Midbrain (tissue), 1 donor: ENCODE measurements at regions not wholly inside any gene's neighbourhood (a gene's known extent, or its start where the extent isn't known, plus 50 kb on each side); places are given as distances from the start of the nearest gene placed in this dataset.

Experiments
- DNase-seq: peaks from one replicate; lab custom pipeline; 2025; lab: John Stamatoyannopoulos, UW

DNA sequence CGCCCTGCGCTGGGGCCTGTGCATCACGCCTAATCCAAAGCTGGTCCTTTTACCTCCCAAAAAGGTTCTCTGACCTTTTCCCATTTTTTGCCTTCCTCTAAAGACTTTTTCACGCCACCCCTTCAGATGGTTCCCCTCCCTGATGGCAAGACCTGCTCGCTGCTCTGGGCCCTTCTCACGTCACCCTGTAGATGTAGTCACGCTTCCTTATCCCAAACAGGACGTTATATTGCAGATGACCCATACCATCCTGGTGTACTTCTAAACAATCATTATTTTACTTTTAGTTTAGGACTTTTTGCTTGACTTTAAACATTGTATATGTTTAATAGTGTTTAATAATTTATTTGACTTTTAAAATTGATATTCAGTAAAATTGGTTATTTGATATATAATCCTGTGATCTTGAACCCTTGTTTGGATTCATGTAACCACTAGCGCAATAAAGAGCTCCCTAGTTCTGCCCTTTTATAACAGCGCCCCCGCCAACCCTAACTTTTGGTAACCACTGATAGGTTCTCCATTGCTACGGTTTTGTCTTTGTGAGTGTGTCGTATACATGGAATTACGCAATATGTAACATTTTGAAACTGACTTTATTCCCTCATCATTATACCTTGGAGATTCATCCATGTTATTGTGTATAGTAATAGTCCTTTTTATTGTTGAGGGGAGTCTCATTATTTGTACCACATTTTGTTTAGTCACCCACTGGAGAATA, 159.0 kb upstream of the CHRNA7 start:
- no peak for DNase-seq

- DNase-seq, result no peak
Measured at GRCh38 chr15:31871887-31872281, 158.4 kb upstream of the CHRNA7 start.

GRCh38 chr15:31887246-31887645, 143.1 kb upstream of the CHRNA7 start:
- DNase-seq, result peak; percentile 0

- no peak for DNase-seq
Measured at GRCh38 chr15:31892513-31892912, 137.8 kb upstream of the CHRNA7 start.

DNA sequence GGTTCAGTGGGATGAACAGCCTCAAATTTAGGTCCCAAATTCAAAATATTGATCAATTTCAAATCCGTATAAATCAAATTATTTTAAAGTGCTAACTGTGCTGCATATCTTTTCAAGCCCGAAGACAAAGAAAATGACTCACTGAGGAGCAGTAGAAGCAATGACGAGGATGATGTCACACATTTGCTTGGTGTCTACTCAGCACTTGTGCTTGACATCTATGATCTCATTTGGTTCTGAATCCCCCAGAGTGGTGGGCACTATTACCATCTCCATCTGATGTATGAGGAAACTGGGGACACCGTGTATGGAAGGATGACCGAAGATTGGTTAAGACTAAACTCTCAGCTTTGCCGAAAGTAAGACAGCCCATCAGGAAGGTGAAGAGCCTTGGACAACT, 136.5 kb upstream of the CHRNA7 start:
- DNase-seq, result no peak

- DNase-seq, result no peak
Measured at GRCh38 chr15:31897746-31898145, 132.6 kb upstream of the CHRNA7 start.

DNA sequence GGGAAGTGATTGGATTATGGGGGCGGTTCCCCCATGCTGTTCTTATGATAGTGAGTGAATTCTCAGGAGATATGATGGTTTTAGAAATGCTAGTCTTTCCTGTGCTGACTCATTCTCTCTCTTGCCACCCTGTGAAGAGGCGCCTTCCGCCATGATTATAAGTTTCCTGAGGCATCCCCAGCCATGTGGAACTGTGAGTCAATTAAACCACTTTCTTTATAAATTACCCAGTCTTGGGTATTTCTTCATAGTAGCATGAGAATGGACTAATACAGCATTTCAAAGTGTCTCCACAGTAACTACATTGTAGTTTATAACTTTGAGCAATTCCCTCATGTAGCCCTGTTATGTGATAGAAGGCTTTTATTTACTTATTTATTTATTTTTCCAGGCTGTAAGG, 128.8 kb upstream of the CHRNA7 start:
- no peak for DNase-seq

DNA sequence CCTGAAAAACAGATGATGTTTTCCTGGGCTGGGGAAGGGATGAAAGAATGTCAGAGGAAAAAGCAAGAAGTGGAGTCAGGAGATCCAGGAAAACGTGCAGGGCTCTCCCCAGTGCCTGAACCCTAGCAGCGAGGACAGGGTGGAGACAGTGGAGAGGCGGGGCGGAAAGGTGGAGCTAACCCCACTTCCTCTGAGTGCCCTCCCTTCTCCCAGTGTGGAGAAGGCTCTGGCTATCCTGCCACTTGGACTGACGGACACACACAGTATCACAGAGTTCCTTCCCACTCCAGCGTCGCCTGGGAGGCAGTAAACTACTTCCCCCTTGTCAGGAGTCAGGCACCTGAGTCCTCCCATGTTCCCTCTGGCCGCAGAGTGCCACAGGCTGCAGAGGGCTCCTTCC, 125.3 kb upstream of the CHRNA7 start:
- no peak for DNase-seq

DNA sequence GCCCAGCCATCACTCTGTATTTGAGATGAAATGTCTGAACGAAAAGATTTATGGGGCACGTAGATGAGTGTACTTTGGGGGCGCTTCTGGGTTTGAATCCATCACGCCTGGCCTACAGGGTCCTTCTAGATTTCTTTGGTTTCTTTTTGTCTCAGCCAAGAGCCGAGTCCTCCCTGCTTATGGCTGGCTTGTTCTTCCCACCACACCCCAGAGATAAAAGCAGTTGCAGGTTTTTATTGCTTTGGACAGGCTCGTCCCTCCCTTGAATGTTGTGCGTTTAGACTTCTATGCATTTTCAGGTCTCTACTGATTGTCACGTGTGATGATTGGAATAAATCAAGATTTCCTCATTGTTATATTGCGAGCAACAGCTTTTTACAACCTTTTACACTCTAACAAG, 104.8 kb upstream of the CHRNA7 start:
- no peak for DNase-seq

DNA sequence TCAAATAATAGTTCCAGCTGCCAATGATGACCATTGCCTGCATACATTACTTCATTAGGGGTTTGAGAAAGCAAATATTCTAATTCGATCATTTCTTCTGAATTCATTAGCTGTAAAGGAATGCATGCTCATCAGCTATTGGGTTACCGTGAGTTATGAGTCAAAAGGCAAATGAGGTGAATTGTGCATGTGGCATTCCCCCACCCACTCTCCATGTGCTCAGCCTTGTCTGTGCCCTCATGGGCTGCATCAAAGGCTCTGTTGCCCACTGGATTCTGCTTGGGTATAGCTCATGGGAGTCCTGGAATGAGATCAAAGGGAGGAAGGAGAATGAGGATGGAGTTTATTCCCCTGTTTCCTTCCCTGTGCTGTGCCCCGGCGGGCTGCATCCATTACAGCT, 99.3 kb upstream of the CHRNA7 start:
- DNase-seq, result no peak

DNA sequence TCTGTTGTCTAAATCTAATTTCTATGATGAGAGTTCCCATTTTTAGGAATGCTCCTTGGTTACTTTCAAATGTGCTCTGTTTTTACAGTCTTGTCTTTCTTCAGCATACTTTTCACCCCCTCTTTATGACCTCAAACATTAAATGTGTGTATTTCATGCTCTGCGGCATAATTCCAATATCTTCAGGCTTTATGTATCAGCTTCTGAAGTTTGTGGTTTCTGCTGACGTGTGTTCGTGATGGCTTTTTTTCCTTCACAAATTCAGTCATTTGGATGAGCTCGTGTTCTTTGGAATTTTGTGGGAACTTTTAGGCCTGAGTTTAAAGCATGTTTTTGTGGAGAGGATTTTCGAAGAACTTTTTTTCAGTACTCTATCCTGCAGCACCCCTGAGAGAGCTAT, 97.7 kb upstream of the CHRNA7 start:
- DNase-seq, result no peak

DNA sequence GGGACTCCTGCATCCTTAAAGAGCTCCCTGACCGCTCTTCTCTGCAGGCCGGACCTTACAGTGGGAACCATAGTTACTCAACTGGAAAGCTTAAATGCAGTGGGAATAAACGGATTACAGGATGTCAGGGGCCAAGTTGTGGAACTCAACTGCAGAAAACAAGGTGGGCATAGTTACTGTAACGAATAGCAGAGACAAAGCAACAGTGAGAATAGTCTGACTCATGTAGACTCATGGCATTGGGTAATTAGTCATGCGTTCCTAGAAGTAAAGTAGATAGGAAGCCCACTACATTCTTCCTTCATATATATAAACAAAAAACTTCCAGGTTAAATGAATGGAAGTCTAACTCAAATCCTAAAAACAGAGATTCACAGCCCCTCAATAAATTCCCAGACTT, 95.5 kb upstream of the CHRNA7 start:
- no peak for DNase-seq

DNA sequence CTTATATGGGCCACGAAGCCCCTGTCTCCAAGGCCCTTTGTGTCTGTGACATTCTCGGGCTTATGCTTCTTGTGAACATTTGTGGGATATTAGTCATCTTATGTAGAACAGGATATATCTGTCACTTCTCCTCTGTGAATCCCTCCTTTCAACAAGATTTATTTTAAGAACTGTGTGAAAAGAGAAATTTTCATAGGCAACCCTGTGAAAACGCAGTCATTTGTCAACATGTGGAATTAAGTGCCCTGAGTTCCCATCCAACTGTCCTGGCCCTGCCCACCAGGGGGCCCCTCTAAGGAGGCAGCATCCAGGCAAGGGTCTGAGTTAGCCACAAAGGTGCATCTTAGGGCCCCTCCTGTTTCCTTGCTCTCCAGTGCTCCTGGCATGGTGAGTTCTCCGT, 76.8 kb upstream of the CHRNA7 start:
- no peak for DNase-seq

DNA sequence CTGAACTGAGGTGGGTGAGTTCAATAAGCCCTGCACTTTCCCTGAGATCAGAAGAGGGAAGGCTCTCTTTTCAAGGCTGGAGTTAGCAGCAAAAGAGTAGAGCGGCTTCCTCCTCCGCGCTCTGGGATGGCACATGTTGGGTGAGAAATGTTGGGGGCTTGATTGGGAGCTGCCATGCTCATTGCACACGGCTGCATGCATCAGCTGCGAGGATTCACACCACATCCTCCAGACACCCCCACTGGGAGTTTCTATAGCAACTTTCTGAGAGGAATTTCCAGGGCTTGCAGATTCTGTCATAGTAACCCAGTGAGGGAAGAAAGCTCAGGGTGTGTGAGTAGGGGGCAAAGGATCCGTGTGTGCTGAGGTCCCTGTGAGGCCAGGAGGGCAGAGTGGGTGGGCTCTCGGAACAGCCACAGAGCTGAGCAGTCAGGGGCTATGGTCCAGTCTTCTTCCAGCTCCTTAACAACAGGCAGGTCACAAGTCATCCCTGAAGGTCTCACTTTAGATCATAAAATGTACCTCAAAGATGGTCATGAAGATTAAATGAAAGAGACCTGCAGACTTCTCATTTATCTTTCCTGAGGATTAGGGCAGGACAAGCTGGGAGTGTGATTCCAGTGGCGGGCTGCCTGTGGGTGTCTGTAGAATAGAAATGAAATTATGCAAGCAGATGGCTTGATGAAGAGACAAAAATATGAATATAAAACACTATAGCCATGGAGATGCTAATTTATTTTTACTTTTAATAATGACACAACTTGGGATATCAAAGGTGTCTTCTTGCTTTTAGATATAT, 75.7 kb upstream of the CHRNA7 start:
- DNase-seq, result no peak

DNA sequence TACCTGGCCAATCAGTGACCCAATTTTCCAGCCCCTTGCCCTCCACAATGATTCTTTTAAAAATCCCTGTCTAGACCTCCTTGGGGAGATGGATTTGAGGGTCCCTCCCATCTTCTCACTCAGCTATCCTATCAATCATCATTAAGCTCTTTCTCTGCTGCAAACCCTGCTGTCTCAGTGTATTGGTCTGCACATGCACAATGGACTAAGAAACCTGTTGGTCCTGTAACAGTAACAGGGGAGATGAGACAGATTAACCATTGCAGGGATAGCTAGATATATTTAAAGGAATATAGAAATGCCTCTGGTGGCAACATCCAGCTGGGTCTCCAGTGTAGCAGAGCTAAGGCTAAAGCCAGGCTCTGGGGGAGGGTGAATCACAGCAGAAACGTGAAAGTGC, 74.6 kb upstream of the CHRNA7 start:
- no peak for DNase-seq

GRCh38 chr15:31957581-31957980, 72.7 kb upstream of the CHRNA7 start:
- no peak for DNase-seq

- no peak for DNase-seq
Measured at GRCh38 chr15:31964586-31965307, 65.6 kb upstream of the CHRNA7 start.

GRCh38 chr15:31970007-31970406, 60.3 kb upstream of the CHRNA7 start:
- no peak for DNase-seq

DNA sequence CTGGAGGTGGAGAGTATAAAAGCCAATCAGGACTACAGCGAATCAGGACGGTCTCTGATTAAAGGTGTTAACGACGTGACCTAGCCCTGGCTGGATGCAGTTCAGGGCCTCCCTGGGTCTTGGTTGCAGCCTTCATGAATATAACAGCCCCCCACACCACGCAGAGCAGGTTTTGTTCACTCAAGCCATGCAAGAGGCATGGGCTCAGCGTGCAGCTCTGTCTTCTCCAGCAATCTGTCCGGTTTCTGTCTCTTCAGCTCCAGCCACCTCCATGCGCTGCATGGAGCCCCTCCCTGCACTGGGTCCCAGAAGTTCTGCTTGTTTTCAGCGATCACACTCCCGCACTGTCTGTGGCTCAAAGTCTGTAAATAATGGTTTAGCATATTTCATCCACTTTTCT, 57.1 kb upstream of the CHRNA7 start:
- no peak for DNase-seq

DNA sequence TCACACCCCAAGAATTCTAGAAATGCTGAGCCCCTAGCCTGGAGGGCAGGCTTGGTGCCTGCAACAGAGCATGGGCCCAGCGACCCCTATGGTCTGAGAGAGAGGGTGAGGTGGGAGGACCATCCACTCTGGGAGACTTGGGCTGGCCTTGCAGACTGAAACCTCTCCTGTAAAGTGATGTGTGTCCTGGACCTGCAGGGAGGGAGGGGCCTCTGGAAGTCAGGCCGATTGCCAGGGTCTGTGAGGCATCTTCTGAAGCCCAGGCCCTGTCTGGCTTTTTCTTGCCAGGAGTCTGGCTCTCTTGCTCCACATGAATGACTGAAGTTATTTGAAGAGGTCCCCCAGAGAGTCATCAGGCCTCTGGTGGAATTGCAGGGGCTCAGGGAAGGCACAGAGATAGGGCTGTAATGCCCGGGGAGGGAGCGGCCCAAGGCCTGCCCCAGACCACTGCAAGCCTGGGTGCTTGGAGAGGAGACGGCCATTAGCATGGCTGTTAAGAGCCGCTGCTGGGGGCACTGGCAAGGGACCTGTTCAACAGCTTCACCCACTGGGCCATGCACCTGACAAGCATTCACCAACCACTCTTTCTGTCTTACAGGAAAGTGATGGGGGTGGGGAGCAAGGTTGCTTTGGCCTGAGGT, 56.0 kb upstream of the CHRNA7 start:
- no peak for DNase-seq

DNA sequence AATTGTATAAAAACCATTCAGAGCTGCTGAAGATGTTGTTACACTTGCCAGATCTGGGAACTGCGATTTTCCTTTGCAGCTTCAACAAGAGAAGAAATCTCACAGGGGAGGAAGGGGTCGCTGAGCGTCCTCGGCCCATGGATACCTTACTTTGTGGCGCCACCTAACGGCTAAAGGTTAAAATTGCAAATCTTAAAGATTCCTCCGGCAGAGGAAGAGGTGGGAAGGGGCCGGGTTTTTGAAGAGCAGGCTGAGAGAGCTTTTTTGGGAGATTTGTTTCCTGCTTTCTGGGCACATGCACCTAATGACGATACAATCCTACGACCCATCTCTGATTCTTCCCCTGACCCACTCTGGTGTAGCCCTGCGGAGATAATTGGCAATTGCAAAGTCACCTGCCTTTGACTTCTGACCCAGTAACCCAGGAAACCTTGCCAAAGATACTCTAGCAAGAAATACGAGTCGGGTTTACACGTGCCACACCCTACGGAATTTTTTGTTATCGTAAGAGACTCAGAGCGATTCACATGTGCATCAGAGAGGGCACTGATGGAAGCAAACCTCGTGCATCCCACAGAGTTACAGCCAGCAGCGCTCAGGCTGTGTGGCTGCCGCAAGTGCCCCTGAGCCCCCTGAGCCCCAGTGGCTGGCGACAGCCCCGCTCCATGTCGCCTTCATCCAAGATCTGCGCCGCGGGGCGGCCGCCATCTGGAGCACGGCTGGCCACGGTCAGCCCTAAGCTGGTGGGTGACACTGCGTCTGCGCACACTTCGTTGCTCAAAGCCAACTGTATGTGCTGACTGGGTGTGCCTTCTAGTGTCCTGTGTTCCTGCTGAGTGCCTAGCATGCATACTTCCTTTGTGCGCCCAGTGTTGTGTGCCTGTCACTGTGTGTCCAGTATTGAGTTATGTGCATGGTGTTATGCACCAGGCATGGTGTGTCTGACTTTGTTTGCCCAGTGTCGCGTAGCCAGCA, 55.2 kb upstream of the CHRNA7 start:
- peak; percentile 82 for DNase-seq
